Right lobe of liver (tissue), 4 donors: ENCODE measurements at regions not wholly inside any gene's neighbourhood (a gene's known extent, or its start where the extent isn't known, plus 50 kb on each side); places are given as distances from the start of the nearest gene placed in this dataset.

Source experiments
- CTCF ChIP-seq, 4 donors: fragments of 200-600 bp in 3 of 4; fragments of 450-650 bp in 1 of 4; IDR thresholded peaks; one replicate each; pipeline versions ENCODE4 v1.5.1 to v1.8.0; 2016 to 2022; ENCODE audit warnings: antibody characterized with exemption in 4 of 4, mild to moderate bottlenecking in 2 of 4
- POLR2A ChIP-seq: fragments of 450-650 bp; IDR thresholded peaks from one replicate; pipeline ENCODE4 v1.6.1; 2017; ENCODE audit warnings: antibody characterized with exemption, mild to moderate bottlenecking
- donor health status: DM: no; HTN: no; CAD: no.
- donor health status: DM: no; HTN: no; CAD: no.
- donor health status: DM: no; HTN: yes; CAD: no.

- TF ChIP-seq CTCF (IDR thresholded peaks at IDR 0.05) (no peak), POLR2A (no peak)
These were observed 513.2 kb upstream of the MARCKS start for GRCh38 chr6:113343940-113344339.
